ENCODE measurements at regions not wholly inside any gene's neighbourhood (a gene's known extent, or its start where the extent isn't known, plus 50 kb on each side); places are given as distances from the start of the nearest gene placed in this dataset.

DNA sequence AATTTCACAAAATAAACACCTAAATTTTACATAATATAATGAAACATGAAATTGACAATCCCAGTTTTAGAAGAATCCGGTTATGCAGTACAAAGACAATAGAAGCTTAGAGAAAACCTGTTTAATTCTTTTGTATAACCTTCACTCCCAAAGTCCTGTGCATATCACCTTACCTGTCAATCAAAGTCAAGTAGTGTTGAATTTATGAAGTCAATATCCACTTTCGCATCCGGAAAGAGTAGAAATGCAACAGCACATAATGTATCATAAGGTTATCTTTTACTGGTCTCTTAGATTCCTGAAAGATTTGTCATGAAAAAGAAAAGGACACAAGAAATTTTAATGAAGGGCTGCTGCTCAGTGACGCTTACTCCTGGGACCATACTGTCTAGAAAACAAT is 1112.6 kb downstream of the PCDH9 start:
- H4K20me1 ChIP-seq (ENCODE audit: control insufficient read depth, insufficient read depth), result no peaks in the 10 kb centered on the region
- BruUV-seq (replicated peaks), result no TSS peak
- H3K4me1 ChIP-seq (ENCODE audit: control insufficient read depth, insufficient read depth, low read length), result no peaks in the 10 kb centered on the region
- H3K27me3 ChIP-seq (replicated peaks in 1 of 2; ENCODE audit: control insufficient read depth in 2 of 2, insufficient read depth in 2 of 2, low read length in 1 of 2), result no peaks in the 10 kb centered on the region
- H3K36me3 ChIP-seq (ENCODE audit: control insufficient read depth in 2 of 2, insufficient read depth in 2 of 2, low read length in 1 of 2), result no peaks in the 10 kb centered on the region
- SMC1A ChIA-PET (ENCODE audit: uncharacterized antibody, unreplicated experiment), result interaction anchor here (1.2 kb wide), 1 partner anchor 21 kb away, joined by 3 read pairs; no protein-coding TSS in a partner anchor
- FAIRE-seq, result peak; percentile 13
- DNase-seq (ENCODE audit: low read depth, low spot score), result no peak
- no peak overlapping the region for H2AFZ ChIP-seq (ENCODE audit: control insufficient read depth, low read depth, low read length)
- no peak for TF ChIP-seq GABPA (IDR thresholded peaks at IDR 0.05; ENCODE audit: low read depth)
- no peak for TF ChIP-seq PAX5 (IDR thresholded peaks at IDR 0.05; ENCODE audit: borderline replicate concordance, low read depth, low read length)
- TF ChIP-seq PKNOX1 (IDR thresholded peaks at IDR 0.05), result peak; percentile 13; the same call in 1 of the 2 replicates
- CTCF ChIA-PET, result no interaction called here
- H3K4me3 ChIP-seq, result no peak overlapping the region
- H3K9ac ChIP-seq (ENCODE audit: control insufficient read depth, insufficient read depth, low read length), result no peak overlapping the region
- 42% methylated on average over 4 of the region's 4 CpGs for WGBS (ENCODE audit: insufficient coverage, insufficient replicate concordance, low lambda C conversion rate, missing lambda C conversion rate)
- no peaks in the 10 kb centered on the region for H3K9me3 ChIP-seq (replicated peaks; ENCODE audit: control insufficient read depth, insufficient read depth, low read length)
- intact Hi-C loops (cut with micrococcal nuclease; ENCODE audit: unreplicated experiment), result no loop called here
- in situ Hi-C loops (cut with MboI), result no loop called here
- no peak overlapping the region for H3K27ac ChIP-seq (ENCODE audit: control insufficient read depth, insufficient read depth)
- RAD21 ChIA-PET (ENCODE audit: unreplicated experiment), result no interaction called here
- no peaks in the 10 kb centered on the region for H3K79me2 ChIP-seq (ENCODE audit: control insufficient read depth, insufficient read depth, low read length)
- POLR2A ChIA-PET, result no interaction called here
- ATAC-seq, result no peak
- H3K4me2 ChIP-seq (ENCODE audit: control insufficient read depth, insufficient read depth), result no peak overlapping the region

DNA sequence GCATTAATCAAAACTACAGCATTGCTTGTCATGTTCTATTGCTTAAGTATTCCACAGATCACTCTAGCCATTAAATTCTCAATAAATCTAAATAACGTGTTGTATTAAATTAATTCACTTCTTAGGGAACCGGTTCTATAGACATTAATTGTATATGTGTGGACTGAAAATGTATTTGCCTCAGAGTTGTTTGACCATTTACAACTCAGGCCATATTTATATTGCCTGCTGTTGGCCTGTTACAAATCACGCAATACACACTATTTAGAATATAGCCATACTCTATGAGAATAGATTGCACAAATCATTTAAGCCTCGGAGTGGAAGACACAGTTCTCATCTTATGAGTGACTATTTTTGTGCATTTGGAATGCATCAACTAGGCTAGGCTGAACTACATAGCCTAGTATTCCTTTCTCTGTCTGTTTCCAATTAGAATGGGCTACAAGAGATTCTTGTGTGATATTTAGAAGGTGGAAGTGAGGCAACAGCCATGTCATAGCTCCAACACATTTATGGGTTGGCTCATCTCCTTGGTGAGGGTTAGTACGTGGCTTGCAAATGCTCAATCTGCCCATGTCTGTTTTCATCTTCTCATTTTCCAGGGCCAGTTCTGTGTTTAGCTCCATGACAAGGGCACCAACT is 1116.1 kb downstream of the PCDH9 start:
- 31% methylated on average over 5 of the region's 5 CpGs for WGBS (ENCODE audit: insufficient coverage, insufficient replicate concordance, low lambda C conversion rate, missing lambda C conversion rate)
- no peak overlapping the region for H2AFZ ChIP-seq (ENCODE audit: control insufficient read depth, low read depth, low read length)
- POLR2A ChIA-PET, result no interaction called here
- TF ChIP-seq STAT3 (IDR thresholded peaks at IDR 0.05; ENCODE audit: low read depth, low read length), result no peak
- TF ChIP-seq TBL1XR1 (IDR thresholded peaks at IDR 0.05; ENCODE audit: low read depth, low read length), result no peak
- no peak for TF ChIP-seq SMC3 (IDR thresholded peaks at IDR 0.05; ENCODE audit: borderline replicate concordance, low read length)
- TF ChIP-seq, protein P1, sequence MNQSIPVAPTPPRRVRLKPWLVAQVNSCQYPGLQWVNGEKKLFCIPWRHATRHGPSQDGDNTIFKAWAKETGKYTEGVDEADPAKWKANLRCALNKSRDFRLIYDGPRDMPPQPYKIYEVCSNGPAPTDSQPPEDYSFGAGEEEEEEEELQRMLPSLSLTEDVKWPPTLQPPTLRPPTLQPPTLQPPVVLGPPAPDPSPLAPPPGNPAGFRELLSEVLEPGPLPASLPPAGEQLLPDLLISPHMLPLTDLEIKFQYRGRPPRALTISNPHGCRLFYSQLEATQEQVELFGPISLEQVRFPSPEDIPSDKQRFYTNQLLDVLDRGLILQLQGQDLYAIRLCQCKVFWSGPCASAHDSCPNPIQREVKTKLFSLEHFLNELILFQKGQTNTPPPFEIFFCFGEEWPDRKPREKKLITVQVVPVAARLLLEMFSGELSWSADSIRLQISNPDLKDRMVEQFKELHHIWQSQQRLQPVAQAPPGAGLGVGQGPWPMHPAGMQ (IDR thresholded peaks at IDR 0.05; ENCODE audit: borderline replicate concordance), result no peak
- TF ChIP-seq DPF2 (IDR thresholded peaks at IDR 0.05), result no peak
- no peak for TF ChIP-seq SUZ12 (IDR thresholded peaks at IDR 0.05; ENCODE audit: unreplicated experiment)
- TF ChIP-seq, protein P2, sequence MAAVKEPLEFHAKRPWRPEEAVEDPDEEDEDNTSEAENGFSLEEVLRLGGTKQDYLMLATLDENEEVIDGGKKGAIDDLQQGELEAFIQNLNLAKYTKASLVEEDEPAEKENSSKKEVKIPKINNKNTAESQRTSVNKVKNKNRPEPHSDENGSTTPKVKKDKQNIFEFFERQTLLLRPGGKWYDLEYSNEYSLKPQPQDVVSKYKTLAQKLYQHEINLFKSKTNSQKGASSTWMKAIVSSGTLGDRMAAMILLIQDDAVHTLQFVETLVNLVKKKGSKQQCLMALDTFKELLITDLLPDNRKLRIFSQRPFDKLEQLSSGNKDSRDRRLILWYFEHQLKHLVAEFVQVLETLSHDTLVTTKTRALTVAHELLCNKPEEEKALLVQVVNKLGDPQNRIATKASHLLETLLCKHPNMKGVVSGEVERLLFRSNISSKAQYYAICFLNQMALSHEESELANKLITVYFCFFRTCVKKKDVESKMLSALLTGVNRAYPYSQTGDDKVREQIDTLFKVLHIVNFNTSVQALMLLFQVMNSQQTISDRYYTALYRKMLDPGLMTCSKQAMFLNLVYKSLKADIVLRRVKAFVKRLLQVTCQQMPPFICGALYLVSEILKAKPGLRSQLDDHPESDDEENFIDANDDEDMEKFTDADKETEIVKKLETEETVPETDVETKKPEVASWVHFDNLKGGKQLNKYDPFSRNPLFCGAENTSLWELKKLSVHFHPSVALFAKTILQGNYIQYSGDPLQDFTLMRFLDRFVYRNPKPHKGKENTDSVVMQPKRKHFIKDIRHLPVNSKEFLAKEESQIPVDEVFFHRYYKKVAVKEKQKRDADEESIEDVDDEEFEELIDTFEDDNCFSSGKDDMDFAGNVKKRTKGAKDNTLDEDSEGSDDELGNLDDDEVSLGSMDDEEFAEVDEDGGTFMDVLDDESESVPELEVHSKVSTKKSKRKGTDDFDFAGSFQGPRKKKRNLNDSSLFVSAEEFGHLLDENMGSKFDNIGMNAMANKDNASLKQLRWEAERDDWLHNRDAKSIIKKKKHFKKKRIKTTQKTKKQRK (IDR thresholded peaks at IDR 0.05; ENCODE audit: low read depth, low read length), result no peak
- no peak for TF ChIP-seq MTA3 (IDR thresholded peaks at IDR 0.05; ENCODE audit: borderline replicate concordance, low read length)

More for the DNA sequence above, 1116.1 kb downstream of the PCDH9 start:
- CTCF ChIA-PET, result no interaction called here
- Histone ChIP-seq H3K9ac (ENCODE audit: control insufficient read depth, insufficient read depth, low read length) (no peak overlapping the region), H3K27me3 (replicated peaks in 1 of 2; ENCODE audit: control insufficient read depth in 2 of 2, insufficient read depth in 2 of 2, low read length in 1 of 2) (no peaks in the 10 kb centered on the region), H3K9me3 (replicated peaks; ENCODE audit: control insufficient read depth, insufficient read depth, low read length) (no peaks in the 10 kb centered on the region), H4K20me1 (ENCODE audit: control insufficient read depth, insufficient read depth) (no peaks in the 10 kb centered on the region), H3K79me2 (ENCODE audit: control insufficient read depth, insufficient read depth, low read length) (no peaks in the 10 kb centered on the region), H3K4me1 (ENCODE audit: control insufficient read depth, insufficient read depth, low read length) (no peaks in the 10 kb centered on the region), H3K36me3 (ENCODE audit: control insufficient read depth in 2 of 2, insufficient read depth in 2 of 2, low read length in 1 of 2) (no peaks in the 10 kb centered on the region), H3K27ac (ENCODE audit: control insufficient read depth, insufficient read depth) (no peak overlapping the region), H3K4me3 (no peak overlapping the region), H3K4me2 (ENCODE audit: control insufficient read depth, insufficient read depth) (no peak overlapping the region)
- BruUV-seq (replicated peaks), result no TSS peak
- no peak for DNase-seq (ENCODE audit: low read depth, low spot score)
- intact Hi-C loops (cut with micrococcal nuclease; ENCODE audit: unreplicated experiment) (no loop called here), in situ Hi-C loops (cut with MboI) (no loop called here)
- FAIRE-seq, result no peak
- SMC1A ChIA-PET (ENCODE audit: uncharacterized antibody, unreplicated experiment), result no interaction called here
- RAD21 ChIA-PET (ENCODE audit: unreplicated experiment), result no interaction called here
- no peak for ATAC-seq
